K562 (cell line): ENCODE measurements at regions not wholly inside any gene's neighbourhood (a gene's known extent, or its start where the extent isn't known, plus 50 kb on each side); places are given as distances from the start of the nearest gene placed in this dataset.
A peak's percentile ranks its signal among the peaks of the same experiment; 100 is the strongest.

Experiments
- CC2D1A ChIP-seq: fragments of 450-650 bp; IDR thresholded peaks from 2 replicates; pipeline ENCODE4 v1.6.1; 2017; ENCODE audit warnings: mild to moderate bottlenecking
- DEAF1 ChIP-seq: fragments of 450-650 bp; formaldehyde crosslinking; IDR thresholded peaks from 2 replicates; pipeline ENCODE4 v1.4.0; 2020; ENCODE audit warnings: mild to moderate bottlenecking, moderate library complexity
- FIP1L1 ChIP-seq: fragments of 200-400 bp; formaldehyde crosslinking; IDR thresholded peaks from 2 replicates; pipeline ENCODE4 v1.6.1; 2018; ENCODE audit warnings: mild to moderate bottlenecking, low read depth, low read length; ENCODE audit not compliant: poor library complexity, severe bottlenecking
- GABPA ChIP-seq: fragments of 200-800 bp; sonication (Bioruptor generic); conservative IDR thresholded peaks from 2 replicates; pipeline ENCODE4 v1.6.1; 2016; ENCODE audit warnings: low read depth, missing genetic modification characterization, missing compliant biosample characterization
- HDAC1 ChIP-seq, 2 experiments: fragments of 450-650 bp; IDR thresholded peaks; 2 replicates each; pipeline ENCODE4 v1.6.1; 2016 to 2017; ENCODE audit warnings: inconsistent platforms in 1 of 2, mild to moderate bottlenecking in 1 of 2, moderate library complexity in 1 of 2
- HDGF ChIP-seq: fragments of 450-650 bp; IDR thresholded peaks from 2 replicates; pipeline ENCODE4 v1.6.1; 2016
- HMGXB4 ChIP-seq: sonication (generic); formaldehyde crosslinking; IDR thresholded peaks from 2 replicates; pipeline ENCODE4 v1.8.1; 2023; ENCODE audit warnings: mild to moderate bottlenecking, missing genetic modification reagents
- HNRNPLL ChIP-seq: fragments of 200-400 bp; formaldehyde crosslinking; IDR thresholded peaks from 2 replicates; pipeline ENCODE4 v1.6.1; 2017; ENCODE audit warnings: low read length, low read depth, mild to moderate bottlenecking; ENCODE audit not compliant: poor library complexity, severe bottlenecking
- ID3 ChIP-seq, 2 experiments: fragments of 250-450 bp in 1 of 2; fragments of 450-650 bp in 1 of 2; sonication (Bioruptor Pico) in 1 of 2; IDR thresholded peaks; 2 replicates each; pipeline versions ENCODE4 v1.6.1 to v1.8.0; 2016 to 2021; ENCODE audit warnings: mild to moderate bottlenecking in 2 of 2, moderate library complexity in 2 of 2, missing compliant biosample characterization in 1 of 2, missing genetic modification characterization in 1 of 2
- NFIC ChIP-seq: fragments of 450-650 bp; IDR thresholded peaks from 2 replicates; pipeline ENCODE4 v1.6.1; 2017; ENCODE audit warnings: mild to moderate bottlenecking, inconsistent platforms
- NR4A1 ChIP-seq, 2 experiments: fragments of 250-450 bp in 1 of 2; fragments of 450-650 bp in 1 of 2; sonication (Bioruptor Pico) in 1 of 2; IDR thresholded peaks; 2 replicates each; pipeline versions ENCODE4 v1.4.0 to v1.6.1; 2016 to 2020; ENCODE audit warnings: mild to moderate bottlenecking in 2 of 2, missing compliant biosample characterization in 1 of 2, missing genetic modification characterization in 1 of 2, moderate library complexity in 1 of 2
- OTX1 ChIP-seq: fragments of 450-650 bp; formaldehyde crosslinking; IDR thresholded peaks from 2 replicates; pipeline ENCODE4 v1.4.0; 2022; ENCODE audit warnings: mild to moderate bottlenecking
- POLR2H ChIP-seq: IDR thresholded peaks from 2 replicates; pipeline ENCODE4 v1.6.1; 2016; ENCODE audit warnings: missing genetic modification characterization, low read depth, mild to moderate bottlenecking, control low read depth, missing compliant biosample characterization, moderate library complexity
- RAD51 ChIP-seq: fragments of 450-650 bp; IDR thresholded peaks from 2 replicates; pipeline ENCODE4 v1.7.1; 2016; ENCODE audit warnings: low read depth, mild to moderate bottlenecking, borderline replicate concordance
- RBM14 ChIP-seq: fragments of 200-400 bp; formaldehyde crosslinking; IDR thresholded peaks from 2 replicates; pipeline ENCODE4 v1.6.1; 2018; ENCODE audit warnings: low read depth, mild to moderate bottlenecking, low read length, moderate library complexity, borderline replicate concordance; ENCODE audit not compliant: insufficient read depth
- RBM25 ChIP-seq: fragments of 200-400 bp; formaldehyde crosslinking; IDR thresholded peaks from 2 replicates; pipeline ENCODE4 v1.6.1; 2018; ENCODE audit warnings: low read length, low read depth, moderate library complexity; ENCODE audit not compliant: severe bottlenecking
- SIN3B ChIP-seq: fragments of 450-650 bp; IDR thresholded peaks from 2 replicates; pipeline ENCODE4 v1.6.1; 2017; ENCODE audit warnings: low read depth, mild to moderate bottlenecking, moderate library complexity
- SMC3 ChIP-seq: conservative IDR thresholded peaks from 2 replicates; pipeline ENCODE4 v1.6.1; 2011; ENCODE audit warnings: low read depth, low read length, improper control_type of control experiment; ENCODE audit not compliant: insufficient read depth
- TAL1 ChIP-seq: fragments of 450-650 bp; IDR thresholded peaks from 2 replicates; pipeline ENCODE4 v1.6.1; 2016; ENCODE audit warnings: mild to moderate bottlenecking
- TCFL5 ChIP-seq: fragments of 250-450 bp; sonication (Bioruptor Pico); conservative IDR thresholded peaks from 2 replicates; pipeline ENCODE4 v1.6.1; 2021; ENCODE audit warnings: mild to moderate bottlenecking, moderate library complexity, matching md5 sums
- TRIM25 ChIP-seq: fragments of 450-650 bp; IDR thresholded peaks from 2 replicates; pipeline ENCODE4 v1.7.0; 2016; ENCODE audit warnings: borderline replicate concordance
- ZNF444 ChIP-seq: fragments of 250-450 bp; sonication (Bioruptor Pico); IDR thresholded peaks from 2 replicates; pipeline ENCODE4 v1.4.0; 2020; ENCODE audit warnings: mild to moderate bottlenecking, moderate library complexity
- ZNF445 ChIP-seq: fragments of 250-450 bp; sonication (Bioruptor Pico); IDR thresholded peaks from 2 replicates; pipeline ENCODE4 v1.4.0; 2020; ENCODE audit warnings: low read depth, mild to moderate bottlenecking, moderate library complexity

- TF ChIP-seq ID3 (CRISPR knock-in tag; IDR thresholded peaks at IDR 0.05) (no peak), ID3 (tag; IDR thresholded peaks at IDR 0.05) (no peak), HNRNPLL (no peak), SIN3B (no peak), POLR2H (tag) (no peak), HMGXB4 (CRISPR knock-in tag) (no peak), RBM14 (no peak), ZNF445 (CRISPR knock-in tag) (no peak), NR4A1 (CRISPR knock-in tag; IDR thresholded peaks at IDR 0.05) (no peak), NR4A1 (tag; IDR thresholded peaks at IDR 0.05) (no peak), NFIC (no peak), TAL1 (no peak), RAD51 (peak; percentile 92), CC2D1A (peak; percentile 23; the same call in 1 of the 2 replicates), TRIM25 (no peak), RBM25 (peak; percentile 71), SMC3 (peak; percentile 49), GABPA (tag) (no peak), OTX1 (no peak), HDAC1 (IDR thresholded peaks at IDR 0.05) (no peak), ZNF444 (CRISPR knock-in tag) (no peak), DEAF1 (CRISPR knock-in tag) (peak; percentile 73), HDGF (no peak), TCFL5 (no peak), FIP1L1 (no peak)
Observed at GRCh38 chr1:29513357-29513756, 277.0 kb downstream of the PTPRU start (continued).
